H1 (cell line): ENCODE measurements at regions not wholly inside any gene's neighbourhood (a gene's known extent, or its start where the extent isn't known, plus 50 kb on each side); places are given as distances from the start of the nearest gene placed in this dataset.

Experiments
- CTCF ChIA-PET: fragments of 300-600 bp; sonication (Branson Sonifier 250); formaldehyde crosslinking; loops from one replicate; lab custom pipeline; 2021; ENCODE audit not compliant: partially characterized antibody; lab: Charles Lee
- POLR2A ChIA-PET: fragments of 300-600 bp; sonication (Branson Sonifier 250); formaldehyde crosslinking; loops from one replicate; lab custom pipeline; 2021; ENCODE audit warnings: inconsistent platforms; ENCODE audit not compliant: partially characterized antibody; lab: Charles Lee
- DNase-seq, 2 experiments: peaks; one replicate each; pipeline versions ENCODE4 v3.0.0 to v3.0.0-alpha.2; 2010 to 2022; ENCODE audit warnings: low spot score in 2 of 2, low read depth in 1 of 2, mixed read lengths in 1 of 2
- FAIRE-seq: peaks from 2 replicates; lab custom pipeline; 2011; peaks lifted over from hg19 to GRCh38; lab: Jason Lieb, UNC
- H2AFZ ChIP-seq: 2 replicates; pipeline ENCODE4 v1.8.1; 2012; ENCODE audit warnings: low read length, inconsistent platforms
- H2AK5ac ChIP-seq: 2 replicates; pipeline ENCODE4 v1.6.1; 2013; ENCODE audit warnings: low read depth, low read length
- H2BK120ac ChIP-seq: replicated peaks from 2 replicates; pipeline ENCODE3; 2013; ENCODE audit warnings: low read depth, low read length, inconsistent platforms
- H2BK12ac ChIP-seq: 2 replicates; pipeline ENCODE4 v1.6.1; 2013; ENCODE audit warnings: low read depth, low read length
- H2BK15ac ChIP-seq: 2 replicates; pipeline ENCODE4 v1.6.1; 2013; ENCODE audit warnings: low read length
- H2BK20ac ChIP-seq: 2 replicates; pipeline ENCODE4 v1.6.1; 2013; ENCODE audit warnings: low read length
- H2BK5ac ChIP-seq: 2 replicates; pipeline ENCODE4 v1.6.1; 2013; ENCODE audit warnings: low read depth, low read length
- H3K14ac ChIP-seq: 2 replicates; pipeline ENCODE4 v1.6.1; 2013; ENCODE audit warnings: inconsistent platforms; ENCODE audit not compliant: insufficient read length
- H3K18ac ChIP-seq: 2 replicates; pipeline ENCODE4 v1.6.1; 2013; ENCODE audit warnings: low read length; ENCODE audit errors: extremely low read depth
- H3K23ac ChIP-seq: 2 replicates; pipeline ENCODE4 v1.6.1; 2013; ENCODE audit warnings: inconsistent platforms; ENCODE audit not compliant: insufficient read length
- H3K23me2 ChIP-seq: 2 replicates; pipeline ENCODE4 v1.6.1; 2013; ENCODE audit warnings: low read depth, low read length
- H3K27ac ChIP-seq: 2 replicates; pipeline ENCODE4 v1.6.1; 2011; ENCODE audit warnings: low read depth, low read length, inconsistent platforms
- H3K27me3 ChIP-seq, 4 experiments: replicated peaks in 1 of 4; 1 replicate in 1 of 4; 2 replicates in 3 of 4; pipeline versions ENCODE4 v1.6.1 to v1.8.1; 2011 to 2013; ENCODE audit warnings: low read length in 3 of 4, mild to moderate bottlenecking in 3 of 4, inconsistent platforms in 2 of 4, mixed read lengths in 2 of 4, moderate library complexity in 1 of 4; ENCODE audit not compliant: control insufficient read depth in 3 of 4, insufficient read depth in 3 of 4; ENCODE audit errors: extremely low read depth in 1 of 4
- H3K36me3 ChIP-seq, 4 experiments: 2 replicates each; pipeline versions ENCODE4 v1.6.1 to v1.8.1; 2011 to 2013; ENCODE audit warnings: mild to moderate bottlenecking in 4 of 4, low read length in 3 of 4, moderate library complexity in 2 of 4, control low read depth in 1 of 4, inconsistent platforms in 1 of 4; ENCODE audit not compliant: insufficient read depth in 4 of 4, control insufficient read depth in 2 of 4
- H3K4ac ChIP-seq: replicated peaks from 2 replicates; pipeline ENCODE3; 2013; ENCODE audit warnings: low read length, low read depth, mixed read lengths, inconsistent platforms; ENCODE audit not compliant: insufficient read length
- H3K4me1 ChIP-seq, 4 experiments: replicated peaks in 1 of 4; 1 replicate in 1 of 4; 2 replicates in 3 of 4; pipeline versions ENCODE4 v1.6.1 to v1.8.1; 2011 to 2013; ENCODE audit warnings: low read length in 3 of 4, inconsistent platforms in 2 of 4, mixed read lengths in 1 of 4; ENCODE audit not compliant: insufficient read depth in 4 of 4, control insufficient read depth in 3 of 4
- H3K4me2 ChIP-seq, 2 experiments: 2 replicates each; pipeline versions ENCODE4 v1.6.1 to v1.8.1; 2011 to 2013; ENCODE audit warnings: low read depth in 2 of 2, low read length in 2 of 2, control low read depth in 1 of 2, inconsistent platforms in 1 of 2, mild to moderate bottlenecking in 1 of 2; ENCODE audit not compliant: insufficient read depth in 1 of 2
- H3K4me3 ChIP-seq, 4 experiments: fragments of 200-600, 300-600 bp in 1 of 4; sonication (generic), shearing (Covaris generic), sonication (Bioruptor Twin) in 1 of 4; 2 replicates each; pipeline versions ENCODE4 v1.5.1 to v1.8.1; 2011 to 2016; ENCODE audit warnings: low read length in 4 of 4, low read depth in 3 of 4, control low read depth in 2 of 4, inconsistent platforms in 2 of 4, mild to moderate bottlenecking in 2 of 4, mixed read lengths in 1 of 4, moderate library complexity in 1 of 4; ENCODE audit not compliant: insufficient read depth in 2 of 4; ENCODE audit errors: extremely low read depth in 1 of 4
- H3K56ac ChIP-seq: replicated peaks from 2 replicates; pipeline ENCODE3; 2013; ENCODE audit warnings: low read depth, mild to moderate bottlenecking, mixed read lengths, low read length, inconsistent platforms; ENCODE audit not compliant: insufficient read length
- H3K79me1 ChIP-seq: 2 replicates; pipeline ENCODE4 v1.6.1; 2013; ENCODE audit warnings: low read depth, low read length, control low read depth
- H3K79me2 ChIP-seq, 2 experiments: 2 replicates each; pipeline versions ENCODE4 v1.6.1 to v1.8.1; 2012 to 2013; ENCODE audit warnings: low read length in 2 of 2, mild to moderate bottlenecking in 2 of 2, inconsistent platforms in 1 of 2; ENCODE audit not compliant: insufficient read depth in 2 of 2, control insufficient read depth in 1 of 2
- H3K9ac ChIP-seq, 4 experiments: replicated peaks in 1 of 4; 1 replicate in 1 of 4; 2 replicates in 3 of 4; pipeline versions ENCODE4 v1.6.1 to v1.8.1; 2011 to 2013; ENCODE audit warnings: low read depth in 3 of 4, low read length in 3 of 4, control low read depth in 2 of 4, mild to moderate bottlenecking in 2 of 4, moderate library complexity in 2 of 4, inconsistent platforms in 1 of 4; ENCODE audit errors: extremely low read depth in 1 of 4
- H3K9me3 ChIP-seq, 2 experiments: 2 replicates each; pipeline versions ENCODE4 v1.6.1 to v1.8.1; 2012 to 2013; ENCODE audit warnings: mild to moderate bottlenecking in 2 of 2, moderate library complexity in 2 of 2, control low read depth in 1 of 2, inconsistent platforms in 1 of 2, low read depth in 1 of 2, low read length in 1 of 2, mixed read lengths in 1 of 2; ENCODE audit not compliant: insufficient read depth in 2 of 2
- H4K20me1 ChIP-seq, 2 experiments: replicated peaks in 1 of 2; 2 replicates each; pipeline versions ENCODE3 to v1.8.1; 2011 to 2013; ENCODE audit warnings: inconsistent platforms in 2 of 2, low read length in 2 of 2, mild to moderate bottlenecking in 1 of 2; ENCODE audit not compliant: insufficient read depth in 2 of 2, control insufficient read depth in 1 of 2
- H4K5ac ChIP-seq: 2 replicates; pipeline ENCODE4 v1.6.1; 2013; ENCODE audit warnings: low read length, low read depth, mixed read lengths, inconsistent platforms; ENCODE audit not compliant: insufficient read length
- H4K8ac ChIP-seq: 2 replicates; pipeline ENCODE4 v1.8.0; 2013; ENCODE audit warnings: mild to moderate bottlenecking, moderate library complexity, low read length, inconsistent platforms; ENCODE audit not compliant: insufficient read depth; ENCODE audit errors: extremely low read depth
- H4K91ac ChIP-seq: replicated peaks from 2 replicates; pipeline ENCODE3; 2013; ENCODE audit warnings: low read length, mixed read lengths, inconsistent platforms; ENCODE audit not compliant: insufficient read length
- POLR2A ChIP-seq, 2 experiments: IDR thresholded peaks; 1 replicate in 1 of 2; 2 replicates in 1 of 2; pipeline ENCODE4 v1.6.1; 2011; ENCODE audit warnings: low read depth in 2 of 2, low read length in 2 of 2, mild to moderate bottlenecking in 2 of 2; ENCODE audit errors: control extremely low read depth in 1 of 2
- ZNF274 ChIP-seq: IDR thresholded peaks from 2 replicates; pipeline ENCODE4 v1.7.0; 2012; ENCODE audit warnings: low read length, borderline replicate concordance; ENCODE audit errors: extremely low read depth
- WGBS, 2 experiments: shearing (Covaris generic) in 1 of 2; methylation state at CpG; one replicate each; pipeline versions ENCODE4 v1.1.6 to v1.1.7; 2013 to 2015; ENCODE audit warnings: low lambda C conversion rate in 2 of 2, mixed read lengths in 2 of 2, inconsistent platforms in 1 of 2, low coverage in 1 of 2, missing lambda C conversion rate in 1 of 2; ENCODE audit not compliant: insufficient replicate concordance in 2 of 2, insufficient coverage in 1 of 2, insufficient read length in 1 of 2; ENCODE audit errors: extremely low coverage in 1 of 2, missing lambda C conversion rate in 1 of 2; 5-methylcytosine and 5-hydroxymethylcytosine counted together

DNA sequence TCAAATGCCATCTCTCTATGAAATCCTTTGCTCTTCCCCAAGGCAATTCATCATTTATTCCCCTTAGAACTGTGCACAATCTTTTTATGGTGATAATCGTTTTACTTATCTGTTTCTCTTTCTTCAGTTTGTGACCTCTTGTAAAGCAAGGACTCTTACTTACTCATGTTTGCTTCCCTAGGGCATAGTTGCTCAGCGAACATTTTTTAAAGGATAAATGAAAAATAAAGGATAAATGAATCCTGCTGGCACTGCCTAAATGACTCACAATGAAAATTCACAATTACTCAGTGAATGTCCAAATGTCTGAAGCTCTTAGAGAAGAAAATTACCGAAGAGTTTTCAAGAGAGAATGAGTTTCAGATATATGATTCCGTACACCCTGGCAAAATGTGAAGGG, 671.7 kb downstream of the CDH11 start:
- no peak overlapping the region for H2BK15ac ChIP-seq
- no peak overlapping the region for H2AFZ ChIP-seq
- H3K4ac ChIP-seq = no peak overlapping the region
- no peak overlapping the region for H2BK120ac ChIP-seq
- no peak overlapping the region for H3K56ac ChIP-seq
- no peak overlapping the region for H3K4me2 ChIP-seq
- H3K23ac ChIP-seq = no peak overlapping the region
- H4K5ac ChIP-seq = no peak overlapping the region
- no peak overlapping the region for H3K4me3 ChIP-seq
- no peak overlapping the region for H2BK20ac ChIP-seq
- ChIA-PET POLR2A (no interaction called here), CTCF (no interaction called here)
- H3K14ac ChIP-seq = no peak overlapping the region
- TF ChIP-seq POLR2A (IDR thresholded peaks at IDR 0.05; ENCODE audit: control extremely low read depth in 1 of 2, low read depth in 2 of 2, low read length in 2 of 2) (no peak), ZNF274 (no peak)
- no peaks in the 10 kb centered on the region for H3K9me3 ChIP-seq
- FAIRE-seq (no peak), DNase-seq (no peak)
- H3K27ac ChIP-seq = no peak overlapping the region
- no peaks in the 10 kb centered on the region for H3K79me2 ChIP-seq
- no peaks in the 10 kb centered on the region for H3K79me1 ChIP-seq
- no peaks in the 10 kb centered on the region for H3K27me3 ChIP-seq
- no peaks in the 10 kb centered on the region for H4K20me1 ChIP-seq
- H2BK5ac ChIP-seq = no peak overlapping the region
- no peak overlapping the region for H3K18ac ChIP-seq
- H3K4me1 ChIP-seq = peaks cover 0 to 6% (median 5%) of the 10 kb centered on the region in 4 experiments; a peak in 3 of 7 replicates
- H2AK5ac ChIP-seq = no peak overlapping the region
- 90% methylated on average over 4 of the region's 4 CpGs; no CpG with 5 or more reads in 1 of the 2 experiments for WGBS, 2 experiments
- H3K36me3 ChIP-seq = no peaks in the 10 kb centered on the region
- H4K91ac ChIP-seq = no peak overlapping the region
- no peak overlapping the region for H2BK12ac ChIP-seq
- H3K23me2 ChIP-seq = no peaks in the 10 kb centered on the region
- H4K8ac ChIP-seq = no peak overlapping the region
- H3K9ac ChIP-seq = no peak overlapping the region
